Stimulated activated CD8-positive, alpha-beta memory T cell treated with anti-CD3 and anti-CD28 coated beads, Interleukin-7, amount 100 ng/mL, for 48 hours (primary cell): ENCODE measurements at regions not wholly inside any gene's neighbourhood (a gene's known extent, or its start where the extent isn't known, plus 50 kb on each side); places are given as distances from the start of the nearest gene placed in this dataset.
"Not testable (repeated sequence)": the region's sequence is repeated elsewhere in the genome, so short reads cannot be mapped to it uniquely, and the experiment has no call there.

Experiments
- DNase-seq, 2 donors: peaks; one replicate each; pipeline ENCODE4 v3.0.0-alpha.2; 2020; ENCODE audit warnings: low read depth in 1 of 2; ENCODE audit errors: extremely low read depth in 1 of 2

GRCh38 chr19:30228835-30229524 is 143.2 kb upstream of the ZNF536 start:
- DNase-seq, result no peak

DNA sequence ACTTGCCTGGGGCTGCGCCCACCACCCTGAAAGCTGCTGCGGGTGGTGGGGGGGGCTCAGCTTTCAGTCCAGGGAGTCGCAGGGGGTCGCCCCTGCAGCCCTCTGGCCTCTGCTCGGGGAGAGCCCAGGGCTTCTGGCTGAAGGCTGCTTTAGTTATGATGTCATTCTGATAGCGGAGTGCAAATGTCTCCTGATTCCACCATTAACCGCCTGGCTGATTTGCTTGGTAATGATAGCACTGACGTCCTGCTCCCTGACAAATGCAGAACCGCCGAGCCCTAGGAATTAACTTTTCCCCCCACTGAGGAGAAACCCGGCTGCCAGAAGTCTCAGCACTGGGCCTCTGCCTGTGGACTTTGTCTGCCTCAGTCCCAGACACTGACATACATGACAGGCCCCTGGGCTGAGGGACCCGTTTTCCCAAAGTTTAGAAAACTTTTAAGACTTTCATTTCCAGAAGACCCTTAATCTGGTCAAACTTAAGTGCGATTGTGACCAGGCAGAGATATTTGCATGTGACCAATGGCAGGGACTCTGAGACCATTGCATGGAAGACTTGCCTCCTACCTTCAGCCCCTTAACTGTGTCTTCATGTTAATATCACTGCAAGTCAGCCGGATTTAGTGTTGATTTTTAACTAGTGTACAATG is 142.5 kb upstream of the ZNF536 start:
- no peak for DNase-seq

DNA sequence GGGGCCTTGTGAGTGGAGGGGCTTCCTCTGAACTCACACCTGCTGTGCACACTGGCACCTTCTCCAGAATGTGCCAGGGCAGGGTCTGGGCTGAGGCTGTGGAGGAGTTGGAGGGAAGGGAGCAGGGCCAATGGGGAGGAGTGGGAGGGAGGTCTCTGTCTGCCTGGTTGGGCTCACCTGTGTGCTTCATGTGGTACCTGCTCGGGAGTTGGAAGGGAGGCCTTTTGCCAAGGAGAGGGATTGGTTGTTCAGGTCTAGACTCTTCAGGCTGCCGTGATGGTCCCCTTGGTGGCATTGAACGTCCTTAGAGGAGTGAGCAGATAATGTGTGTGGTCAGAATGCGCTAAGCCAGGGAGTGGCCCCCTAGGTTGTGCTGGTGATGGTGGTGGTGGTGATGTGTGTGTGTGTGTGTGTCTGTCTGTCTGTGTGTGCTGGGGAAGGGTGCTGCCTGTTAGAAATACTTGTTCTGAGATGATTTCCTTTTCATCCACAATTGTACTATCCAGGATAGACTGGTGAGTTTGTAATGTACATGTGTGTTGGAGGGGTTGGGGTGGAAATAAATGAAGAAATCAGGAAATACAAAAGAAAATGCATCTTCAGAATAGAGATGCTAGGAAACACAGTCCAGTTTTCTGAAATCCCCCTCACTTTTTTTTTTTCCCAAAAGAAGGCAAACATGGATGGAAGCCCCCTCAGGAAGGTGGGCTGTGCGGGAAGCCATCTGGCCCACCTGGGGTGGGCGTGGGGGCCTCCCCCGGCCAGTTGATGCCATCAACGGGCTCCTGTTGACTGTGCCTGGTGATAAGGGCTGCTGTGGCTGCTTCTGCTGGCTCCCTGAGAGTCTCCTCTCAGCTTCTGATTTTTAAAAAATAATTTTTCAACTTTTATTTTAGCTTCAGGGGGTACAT is 140.5 kb upstream of the ZNF536 start:
- no peak for DNase-seq

GRCh38 chr19:30233375-30233774 is 138.8 kb upstream of the ZNF536 start:
- DNase-seq, result no peak

DNA sequence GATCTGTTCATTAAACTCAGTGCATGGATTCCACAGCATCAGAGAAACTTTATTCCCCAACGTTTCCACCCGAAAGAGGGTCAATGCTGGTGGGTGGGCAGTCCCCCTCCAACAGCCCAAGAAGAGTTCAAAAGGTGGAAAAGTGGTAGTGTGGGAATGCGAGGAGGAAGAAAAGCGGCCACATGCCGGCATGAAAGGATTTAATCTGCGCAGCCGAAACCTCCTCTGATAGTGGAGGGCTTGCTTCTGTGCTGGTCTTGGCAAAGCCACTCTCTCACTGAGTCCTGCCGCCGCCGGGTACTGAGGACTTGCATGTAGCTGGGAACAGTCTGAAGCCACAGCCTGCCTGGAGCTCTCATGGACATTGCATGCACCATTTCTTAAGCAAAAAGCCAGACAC is 136.2 kb upstream of the ZNF536 start:
- no peak for DNase-seq

DNA sequence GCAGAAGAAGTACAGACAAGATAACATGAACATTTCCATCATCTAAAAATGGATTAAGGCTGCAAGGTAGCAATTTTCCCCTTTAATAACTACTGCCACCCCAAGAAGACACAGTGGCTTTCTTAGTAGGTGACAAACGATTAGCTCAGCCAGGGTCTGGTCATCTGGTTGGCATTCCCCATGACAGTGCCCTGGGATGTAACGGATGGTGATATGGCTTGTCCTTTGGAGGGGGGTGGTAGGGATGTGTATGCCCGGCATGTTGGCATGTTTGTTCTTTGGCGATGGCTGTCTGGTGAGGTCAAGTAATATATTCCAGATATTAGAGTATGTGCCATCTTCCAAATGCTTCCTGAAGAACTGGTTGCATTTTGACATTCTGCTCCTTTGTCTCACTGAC is 135.6 kb upstream of the ZNF536 start:
- no peak for DNase-seq

DNA sequence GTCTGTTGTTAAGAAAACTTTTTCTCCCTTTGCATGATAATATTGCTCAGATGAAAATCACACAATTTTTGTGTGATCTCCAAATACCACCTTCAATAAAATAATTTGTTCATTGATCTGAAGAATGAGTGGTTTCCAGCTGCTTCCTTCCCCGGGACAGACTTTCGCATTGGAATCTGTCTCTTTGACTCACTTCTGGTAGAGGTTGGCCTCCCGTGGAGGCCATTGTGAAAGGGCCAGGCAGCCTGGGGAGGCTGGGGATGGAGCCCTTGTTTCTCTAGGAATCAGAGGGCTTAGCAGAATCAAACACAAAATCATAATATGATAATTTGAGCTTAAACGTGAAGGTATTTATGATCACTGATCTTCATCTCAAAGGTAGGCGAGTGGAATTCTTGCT is 135.0 kb upstream of the ZNF536 start:
- no peak for DNase-seq

DNA sequence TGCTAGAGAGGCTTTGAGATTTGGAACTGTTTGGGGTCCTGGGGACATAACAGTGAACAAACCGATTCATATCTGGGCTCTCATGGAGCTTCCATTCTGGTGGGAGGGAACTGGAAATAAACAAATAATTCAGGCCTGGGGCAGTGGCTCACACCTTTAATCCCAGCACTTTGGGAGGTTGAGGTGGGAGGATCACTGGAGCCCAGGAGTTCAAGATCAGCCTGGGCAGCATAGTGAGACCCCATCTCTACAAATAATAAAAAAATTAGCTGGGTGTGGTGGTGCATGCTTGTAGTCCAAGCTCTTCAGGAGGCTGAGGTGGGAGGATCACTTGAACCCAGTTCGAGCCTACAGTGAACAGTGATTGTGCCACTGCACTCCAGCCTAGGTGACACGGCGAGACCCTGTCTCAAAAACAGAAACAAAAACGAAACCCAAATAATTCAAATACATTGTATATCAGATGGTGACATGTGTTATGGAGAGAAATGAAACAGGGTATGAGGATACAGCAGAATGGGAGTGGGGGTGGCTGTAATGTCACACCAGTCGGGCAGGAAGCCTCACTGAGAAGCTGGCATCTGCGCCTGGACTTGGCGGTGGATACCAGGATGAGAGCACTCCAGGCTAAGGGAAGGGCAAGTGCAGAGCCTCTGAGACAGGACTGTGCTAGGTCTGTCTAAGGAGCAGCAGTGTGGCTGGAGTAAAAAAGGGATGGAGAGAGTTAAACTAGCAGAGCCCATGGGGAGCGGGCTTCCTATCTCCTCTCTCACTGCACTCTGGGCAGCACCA is 131.1 kb upstream of the ZNF536 start:
- DNase-seq, result no peak

DNA sequence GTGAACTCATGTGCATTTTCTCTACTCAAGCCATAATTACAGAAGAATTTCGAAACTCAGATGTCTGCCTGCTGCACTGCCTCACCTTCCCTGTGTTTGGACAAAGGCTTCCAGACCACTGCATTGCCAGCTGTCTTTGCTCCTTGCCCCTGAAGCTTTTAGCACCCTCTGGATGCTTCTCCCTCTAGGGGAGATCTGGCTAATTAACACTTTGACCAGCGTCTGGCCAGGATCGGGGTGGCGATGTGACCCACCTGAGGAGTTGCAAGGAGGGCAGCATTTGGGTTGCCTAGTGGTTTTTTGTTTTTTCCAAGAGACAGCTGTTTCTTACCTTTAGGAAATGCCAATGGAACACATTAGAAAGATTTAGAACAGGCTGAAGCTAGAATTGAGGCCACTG is 127.7 kb upstream of the ZNF536 start:
- no peak for DNase-seq

- no peak for DNase-seq
Observed at GRCh38 chr19:30245401-30246039, 126.7 kb upstream of the ZNF536 start.

GRCh38 chr19:30249911-30250310 is 122.3 kb upstream of the ZNF536 start:
- no peak for DNase-seq

- DNase-seq, result no peak
Observed at GRCh38 chr19:30252214-30252613, 120.0 kb upstream of the ZNF536 start.

- no peak for DNase-seq
Observed at GRCh38 chr19:30253581-30253996, 118.6 kb upstream of the ZNF536 start.

DNA sequence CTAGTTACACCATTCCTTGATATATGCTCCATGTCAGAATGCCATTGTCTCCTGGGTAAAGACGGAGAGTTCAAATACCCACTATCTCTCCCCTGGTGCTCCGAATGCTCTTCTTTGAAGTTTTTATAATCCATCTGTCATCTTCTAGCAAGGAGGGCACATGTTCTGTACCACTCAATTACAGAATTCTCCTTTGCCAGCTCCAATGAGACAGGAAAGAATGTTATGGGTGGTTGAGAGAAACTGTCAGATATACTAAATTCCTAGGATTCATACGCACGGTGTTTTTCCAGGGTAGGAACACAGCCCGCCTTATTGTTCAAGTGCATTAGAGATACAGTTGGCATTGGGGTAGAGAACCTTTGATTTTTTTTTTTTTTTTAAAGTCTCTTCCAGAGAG is 118.0 kb upstream of the ZNF536 start:
- no peak for DNase-seq

GRCh38 chr19:30254789-30255188 is 117.4 kb upstream of the ZNF536 start:
- DNase-seq, result no peak

DNA sequence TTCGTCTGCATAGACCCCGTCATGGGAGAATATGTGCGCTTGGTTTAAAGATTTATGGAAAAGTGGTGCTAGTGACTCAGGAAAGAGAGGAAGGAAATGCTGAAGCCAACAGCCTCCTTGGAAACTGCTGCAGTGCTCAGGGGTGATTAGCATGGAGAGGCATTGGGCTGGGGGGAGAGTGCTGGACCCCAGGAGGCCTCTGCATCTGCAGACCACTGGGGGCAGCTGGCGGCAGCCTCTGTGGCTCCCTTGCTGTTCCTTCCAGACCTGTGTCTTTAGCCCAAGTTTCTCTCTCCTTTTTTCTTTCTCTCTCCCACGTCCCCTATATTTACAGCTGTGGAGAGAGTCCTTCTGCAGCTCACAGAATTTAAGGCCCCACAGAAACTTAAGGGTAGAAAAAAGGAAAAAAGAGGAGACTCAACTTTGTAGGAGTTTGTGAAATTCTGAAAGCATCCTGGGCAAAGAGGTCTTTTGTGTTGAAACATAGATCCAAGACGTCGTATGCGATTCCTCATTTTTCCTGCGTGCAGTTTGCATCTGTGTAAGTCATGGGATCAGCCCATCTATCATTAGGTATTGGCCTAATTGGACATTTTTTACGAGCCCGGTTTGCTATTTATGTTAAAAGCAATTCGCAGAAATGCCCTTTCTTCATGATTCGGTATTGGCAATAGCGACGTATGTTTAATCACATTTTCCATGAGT is 116.2 kb upstream of the ZNF536 start:
- DNase-seq, result no peak

DNA sequence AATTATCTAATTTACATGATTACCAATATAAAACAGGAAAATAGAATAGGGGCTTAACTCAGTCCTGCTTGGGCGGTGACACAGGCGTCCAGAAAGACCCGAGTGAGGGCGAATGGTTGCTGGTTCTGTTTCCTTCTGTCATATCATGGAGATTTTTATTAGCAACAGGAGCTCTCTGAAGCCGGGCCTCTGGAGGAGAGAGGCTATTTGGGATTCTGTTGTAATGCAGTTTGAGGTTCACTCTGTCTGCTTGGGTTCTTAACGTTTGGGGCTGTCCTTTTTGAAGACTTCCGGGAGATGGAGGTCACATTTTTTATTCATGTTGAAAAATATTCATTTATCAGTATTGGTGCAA is 115.7 kb upstream of the ZNF536 start:
- no peak for DNase-seq

- no peak for DNase-seq
Observed at GRCh38 chr19:30263830-30264381, 108.3 kb upstream of the ZNF536 start.

DNA sequence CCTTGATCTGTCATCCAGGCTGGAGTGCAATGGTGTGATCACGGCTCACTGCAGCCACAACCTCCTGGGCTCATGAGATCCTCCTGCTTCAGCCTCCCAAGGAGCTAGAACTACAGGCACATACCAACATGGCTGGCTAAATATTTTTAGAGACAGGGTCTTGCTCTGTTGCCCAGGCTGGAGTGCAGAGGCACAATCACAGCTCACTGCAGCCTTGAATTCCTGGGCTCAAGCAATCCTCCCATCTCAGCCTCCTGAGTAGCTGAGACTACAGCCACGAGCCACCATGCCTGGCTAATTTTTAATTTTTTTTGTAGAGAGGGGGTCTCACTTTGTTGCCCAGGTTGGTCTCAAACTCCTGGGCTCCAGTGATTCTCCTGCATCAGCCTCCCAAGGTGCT is 106.3 kb upstream of the ZNF536 start:
- DNase-seq, result not testable (repeated sequence)

DNA sequence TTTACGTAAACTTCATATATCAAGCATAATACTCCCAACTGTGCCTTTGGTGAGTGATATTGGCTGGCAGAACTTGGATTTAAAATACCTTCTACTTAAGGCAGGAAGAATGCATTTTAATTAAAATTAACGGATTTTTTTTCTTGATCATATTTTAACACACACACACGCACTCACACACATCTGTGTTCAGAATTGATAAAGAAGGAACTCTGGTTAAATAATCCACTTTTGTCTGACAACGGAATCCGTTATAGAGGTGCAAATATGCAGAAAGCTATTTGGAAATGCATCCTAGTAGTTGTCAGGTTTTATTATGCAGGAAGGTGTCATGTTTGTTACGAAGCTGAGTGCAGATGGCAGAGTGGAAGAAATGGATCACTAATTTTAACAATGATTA is 105.5 kb upstream of the ZNF536 start:
- no peak for DNase-seq
